ENCODE measurements at regions not wholly inside any gene's neighbourhood (a gene's known extent, or its start where the extent isn't known, plus 50 kb on each side); places are given as distances from the start of the nearest gene placed in this dataset.

DNA sequence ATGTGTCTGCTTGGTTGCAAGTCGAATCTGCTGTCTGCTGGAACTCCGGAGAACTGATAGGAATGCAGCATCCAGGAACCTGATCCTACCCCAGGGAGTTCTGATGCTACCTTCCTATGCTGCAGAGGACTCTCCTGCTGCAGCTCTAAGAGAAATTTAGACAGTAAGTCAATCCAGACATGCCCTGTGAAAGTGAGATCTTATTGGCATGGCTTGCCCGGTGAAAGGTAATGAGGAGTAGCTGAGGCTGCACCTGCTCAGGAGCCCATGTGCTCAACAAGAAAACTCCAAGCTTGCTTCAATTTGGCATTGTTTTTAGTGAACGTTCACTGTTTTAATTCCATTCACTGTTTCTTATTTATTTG lies 217.3 kb upstream of the SERP2 start:
- no peak overlapping the region for H3K9ac ChIP-seq (ENCODE audit: extremely low read depth, insufficient read length, low read length)
- H3K79me1 ChIP-seq (ENCODE audit: insufficient read depth, low read depth, low read length, poor library complexity, severe bottlenecking): no peaks in the 10 kb centered on the region
- no peaks in the 10 kb centered on the region for H3K23me2 ChIP-seq (ENCODE audit: insufficient read length, low read depth, low read length, poor library complexity, severe bottlenecking)
- no peak overlapping the region for H2BK15ac ChIP-seq (ENCODE audit: low read depth, low read length)
- no peaks in the 10 kb centered on the region for H4K20me1 ChIP-seq (ENCODE audit: control insufficient read depth, insufficient read depth, insufficient read length)
- no CpG with 5 or more reads among the region's 4 CpGs for WGBS (ENCODE audit: extremely low coverage, insufficient read length, low lambda C conversion rate)
- no peaks in the 10 kb centered on the region for H3K27me3 ChIP-seq (ENCODE audit: insufficient read depth, low read length)
- TF ChIP-seq, protein P1, sequence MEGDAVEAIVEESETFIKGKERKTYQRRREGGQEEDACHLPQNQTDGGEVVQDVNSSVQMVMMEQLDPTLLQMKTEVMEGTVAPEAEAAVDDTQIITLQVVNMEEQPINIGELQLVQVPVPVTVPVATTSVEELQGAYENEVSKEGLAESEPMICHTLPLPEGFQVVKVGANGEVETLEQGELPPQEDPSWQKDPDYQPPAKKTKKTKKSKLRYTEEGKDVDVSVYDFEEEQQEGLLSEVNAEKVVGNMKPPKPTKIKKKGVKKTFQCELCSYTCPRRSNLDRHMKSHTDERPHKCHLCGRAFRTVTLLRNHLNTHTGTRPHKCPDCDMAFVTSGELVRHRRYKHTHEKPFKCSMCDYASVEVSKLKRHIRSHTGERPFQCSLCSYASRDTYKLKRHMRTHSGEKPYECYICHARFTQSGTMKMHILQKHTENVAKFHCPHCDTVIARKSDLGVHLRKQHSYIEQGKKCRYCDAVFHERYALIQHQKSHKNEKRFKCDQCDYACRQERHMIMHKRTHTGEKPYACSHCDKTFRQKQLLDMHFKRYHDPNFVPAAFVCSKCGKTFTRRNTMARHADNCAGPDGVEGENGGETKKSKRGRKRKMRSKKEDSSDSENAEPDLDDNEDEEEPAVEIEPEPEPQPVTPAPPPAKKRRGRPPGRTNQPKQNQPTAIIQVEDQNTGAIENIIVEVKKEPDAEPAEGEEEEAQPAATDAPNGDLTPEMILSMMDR (conservative IDR thresholded peaks at IDR 0.05): no peak
- no peak overlapping the region for H3K27ac ChIP-seq (ENCODE audit: insufficient read length, low read depth, low read length)
- no peak overlapping the region for H4K5ac ChIP-seq (ENCODE audit: insufficient read length, low read depth, low read length)
- H3K23ac ChIP-seq (ENCODE audit: insufficient read length, low read depth, low read length): no peak overlapping the region
- H3K4me2 ChIP-seq (ENCODE audit: insufficient read depth, insufficient read length, low read length): no peak overlapping the region
- H4K8ac ChIP-seq (replicated peaks; ENCODE audit: insufficient read length, low read depth, low read length): no peak overlapping the region
- peaks cover 6 to 7% of the 10 kb centered on the region in 2 experiments for H3K4me1 Mint-ChIP-seq
- peak overlapping the region in 1 of 3 experiments; percentile 54; a peak in 1 of 7 replicates for H3K27ac Mint-ChIP-seq
- H2AFZ ChIP-seq (ENCODE audit: low read length): no peak overlapping the region
- peaks cover 2% of the 10 kb centered on the region for H3K27me3 Mint-ChIP-seq (ENCODE audit: low read depth)
- DNase-seq: no peak
- no peak overlapping the region for H2BK12ac ChIP-seq (ENCODE audit: insufficient read length, low read depth, low read length)
- H3K4me1 ChIP-seq (ENCODE audit: insufficient read depth, low read length): no peaks in the 10 kb centered on the region
- H2AK5ac ChIP-seq (ENCODE audit: insufficient read length, low read length): no peak overlapping the region
- no peak overlapping the region for H3K14ac ChIP-seq (ENCODE audit: insufficient read depth, low read length)
- H2BK20ac ChIP-seq (ENCODE audit: low read depth, low read length, poor library complexity, severe bottlenecking): no peak overlapping the region
- H4K91ac ChIP-seq (ENCODE audit: insufficient read length, low read depth, low read length): no peak overlapping the region
- no peaks in the 10 kb centered on the region for H3K9me3 Mint-ChIP-seq
- H3K56ac ChIP-seq (ENCODE audit: insufficient read length, low read depth, low read length): no peak overlapping the region
- H3K79me2 ChIP-seq (ENCODE audit: insufficient read depth, low read length): no peaks in the 10 kb centered on the region
- no peak overlapping the region for H3K18ac ChIP-seq (ENCODE audit: insufficient read length, low read depth, low read length)
- H3K9me3 ChIP-seq (ENCODE audit: control insufficient read depth, low read depth, low read length): no peaks in the 10 kb centered on the region
- no peaks in the 10 kb centered on the region for H3K36me3 Mint-ChIP-seq (ENCODE audit: insufficient read depth in 1 of 3, low read depth in 3 of 3)
- H2BK5ac ChIP-seq (ENCODE audit: insufficient read length, low read length): no peak overlapping the region
- no peak overlapping the region for H3K4me3 Mint-ChIP-seq
- H2BK120ac ChIP-seq (ENCODE audit: low read depth, low read length, poor library complexity, severe bottlenecking): no peak overlapping the region
- no peak overlapping the region for H3T11ph ChIP-seq (ENCODE audit: low read length)
- H3K4ac ChIP-seq (ENCODE audit: low read depth, low read length): no peak overlapping the region

All from H9 (cell line).